GM19455 (cell line): ENCODE measurements at regions not wholly inside any gene's neighbourhood (a gene's known extent, or its start where the extent isn't known, plus 50 kb on each side); places are given as distances from the start of the nearest gene placed in this dataset.

Source experiments
- ATAC-seq: cut with Tn5 transposase; IDR thresholded peaks from one replicate; pipeline ENCODE4 v1.9.1; 2021; ENCODE audit not compliant: unreplicated experiment

GRCh38 chr22:49156662-49157285 is 670.9 kb downstream of the BRD1 start:
- ATAC-seq, result no peak

GRCh38 chr22:49155770-49156580 is 671.7 kb downstream of the BRD1 start:
- no peak for ATAC-seq

- ATAC-seq, result no peak
Observed at GRCh38 chr22:49155039-49155769, 672.5 kb downstream of the BRD1 start.

- no peak for ATAC-seq
Observed at GRCh38 chr22:49154433-49154832, 673.2 kb downstream of the BRD1 start.

GRCh38 chr22:49153921-49154320 is 673.8 kb downstream of the BRD1 start:
- ATAC-seq, result no peak

- no peak for ATAC-seq
Observed at GRCh38 chr22:49152939-49153770, 674.5 kb downstream of the BRD1 start.

GRCh38 chr22:49152127-49152938 is 675.3 kb downstream of the BRD1 start:
- no peak for ATAC-seq

- no peak for ATAC-seq
Observed at GRCh38 chr22:49151256-49152126, 676.2 kb downstream of the BRD1 start.

- no peak for ATAC-seq
Observed at GRCh38 chr22:49150801-49151221, 676.9 kb downstream of the BRD1 start.

- no peak for ATAC-seq
Observed at GRCh38 chr22:49149721-49150608, 677.7 kb downstream of the BRD1 start.

GRCh38 chr22:49148895-49149418 is 678.7 kb downstream of the BRD1 start:
- ATAC-seq, result no peak

- ATAC-seq, result no peak
Observed at GRCh38 chr22:49147617-49148175, 680.0 kb downstream of the BRD1 start.

GRCh38 chr22:49147171-49147570 is 680.5 kb downstream of the BRD1 start:
- no peak for ATAC-seq

- no peak for ATAC-seq
Observed at GRCh38 chr22:49146511-49146910, 681.2 kb downstream of the BRD1 start.

GRCh38 chr22:49143812-49144211 is 683.9 kb downstream of the BRD1 start:
- ATAC-seq, result no peak

- no peak for ATAC-seq
Observed at GRCh38 chr22:49142891-49143290, 684.8 kb downstream of the BRD1 start.

GRCh38 chr22:49142296-49142695 is 685.4 kb downstream of the BRD1 start:
- ATAC-seq, result no peak

GRCh38 chr22:49141761-49142160 is 685.9 kb downstream of the BRD1 start:
- no peak for ATAC-seq
